ENCODE measurements at regions not wholly inside any gene's neighbourhood (a gene's known extent, or its start where the extent isn't known, plus 50 kb on each side); places are given as distances from the start of the nearest gene placed in this dataset.

GRCh38 chr5:62935660-62936059 lies 357.0 kb downstream of the LRRC70 start (continued):
- TF ChIP-seq STAT6 (CRISPR knock-in tag; conservative IDR thresholded peaks at IDR 0.05; ENCODE audit: low read depth) (no peak), ZNF425 (CRISPR knock-in tag; conservative IDR thresholded peaks at IDR 0.05) (no peak), E2F1 (CRISPR knock-in tag; IDR thresholded peaks at IDR 0.05) (no peak), SOX15 (CRISPR knock-in tag; IDR thresholded peaks at IDR 0.05) (no peak), OVOL2 (CRISPR knock-in tag; IDR thresholded peaks at IDR 0.05; ENCODE audit: borderline replicate concordance) (no peak), E2F5 (CRISPR knock-in tag; IDR thresholded peaks at IDR 0.05) (no peak), E2F4 (CRISPR knock-in tag; IDR thresholded peaks at IDR 0.05; ENCODE audit: borderline replicate concordance, low read depth) (no peak), ZSCAN18 (CRISPR knock-in tag; IDR thresholded peaks at IDR 0.05) (no peak), MYBL2 (CRISPR knock-in tag; IDR thresholded peaks at IDR 0.05) (no peak), ATF2 (CRISPR knock-in tag; IDR thresholded peaks at IDR 0.05; ENCODE audit: borderline replicate concordance, low read depth) (no peak), FOXP1 (CRISPR knock-in tag; IDR thresholded peaks at IDR 0.05; ENCODE audit: borderline replicate concordance) (no peak)

- TF ChIP-seq ZNF232 (CRISPR knock-in tag; IDR thresholded peaks at IDR 0.05) (no peak), OVOL2 (CRISPR knock-in tag; IDR thresholded peaks at IDR 0.05; ENCODE audit: borderline replicate concordance) (no peak), GABPB1 (CRISPR knock-in tag; IDR thresholded peaks at IDR 0.05) (no peak), JUN (CRISPR knock-in tag; IDR thresholded peaks at IDR 0.05) (no peak), IRF1 (CRISPR knock-in tag; IDR thresholded peaks at IDR 0.05) (no peak), ZMAT4 (CRISPR knock-in tag; IDR thresholded peaks at IDR 0.05) (no peak), ZNF416 (CRISPR knock-in tag; IDR thresholded peaks at IDR 0.05) (no peak), ZNF512 (CRISPR knock-in tag; IDR thresholded peaks at IDR 0.05; ENCODE audit: borderline replicate concordance) (no peak), ZNF671 (CRISPR knock-in tag; IDR thresholded peaks at IDR 0.05) (no peak), ATF3 (CRISPR knock-in tag; conservative IDR thresholded peaks at IDR 0.05) (no peak), RORB (CRISPR knock-in tag; IDR thresholded peaks at IDR 0.05) (no peak)
- Mint-ChIP-seq H3K4me1 (peaks cover 14% of the 10 kb centered on the region), H3K4me3 (no peak overlapping the region), H3K36me3 (no peaks in the 10 kb centered on the region), H3K27ac (no peak overlapping the region), H3K9me3 (no peaks in the 10 kb centered on the region), H3K27me3 (ENCODE audit: low read depth) (no peaks in the 10 kb centered on the region)
- DNase-seq (ENCODE audit: low spot score) (no peak), ATAC-seq (no peak)
- ChIA-PET CTCF (no interaction called here), POLR2A (no interaction called here)
Observed at GRCh38 chr5:62934319-62934718, 355.7 kb downstream of the LRRC70 start.
